A673 (cell line): ENCODE measurements at regions not wholly inside any gene's neighbourhood (a gene's known extent, or its start where the extent isn't known, plus 50 kb on each side); places are given as distances from the start of the nearest gene placed in this dataset.

Experiments used
- BruUV-seq: library from RNA; stranded (reverse); fragments of 400-500 nt; replicated peaks from 2 replicates; lab custom pipeline; 2021; lab: Mats Ljungman, UMichigan
- CTCF ChIA-PET: fragments of 300-600 bp; sonication (Branson Sonifier 250); formaldehyde crosslinking; loops from one replicate; lab custom pipeline; 2022; ENCODE audit warnings: antibody characterized with exemption; lab: Charles Lee
- POLR2A ChIA-PET: fragments of 300-600 bp; sonication (Branson Sonifier 250); formaldehyde crosslinking; loops from one replicate; lab custom pipeline; 2022; ENCODE audit warnings: antibody characterized with exemption; ENCODE audit not compliant: low non-redundant PET; lab: Charles Lee
- DNase-seq: peaks from one replicate; pipeline ENCODE4 v3.0.0-alpha.2; 2015; ENCODE audit warnings: low spot score
- H3K27ac ChIP-seq: fragments of 200-600 bp; sonication (generic); 2 replicates; pipeline ENCODE4 v1.5.1; 2016; ENCODE audit warnings: mixed run types, low read depth, mild to moderate bottlenecking, mixed read lengths, antibody characterized with exemption, low read length; ENCODE audit not compliant: poor library complexity, severe bottlenecking
- H3K27me3 ChIP-seq: fragments of 200-600 bp; sonication (generic); replicated peaks from 2 replicates; pipeline ENCODE4 v1.6.1; 2017; ENCODE audit warnings: mixed run types, low read depth, mild to moderate bottlenecking, mixed read lengths, antibody characterized with exemption, low read length; ENCODE audit not compliant: insufficient read depth, poor library complexity
- H3K36me3 ChIP-seq: fragments of 200-600 bp; sonication (generic); 2 replicates; pipeline ENCODE4 v1.6.1; 2016; ENCODE audit warnings: mixed run types, mild to moderate bottlenecking, mixed read lengths, antibody characterized with exemption, low read length; ENCODE audit not compliant: insufficient read depth, poor library complexity, severe bottlenecking
- H3K4me1 ChIP-seq: fragments of 200-600 bp; sonication (generic); 2 replicates; pipeline ENCODE4 v1.6.1; 2017; ENCODE audit warnings: mixed run types, mild to moderate bottlenecking, mixed read lengths, antibody characterized with exemption, low read length; ENCODE audit not compliant: insufficient read depth, poor library complexity, severe bottlenecking
- H3K4me3 ChIP-seq: fragments of 200-600 bp; sonication (generic); 2 replicates; pipeline ENCODE4 v1.5.1; 2016; ENCODE audit warnings: low read depth, mixed run types, mild to moderate bottlenecking, mixed read lengths, low read length; ENCODE audit not compliant: poor library complexity, severe bottlenecking
- H3K9me3 ChIP-seq: fragments of 200-600 bp; sonication (generic); 2 replicates; pipeline ENCODE4 v1.6.1; 2016; ENCODE audit warnings: mixed run types, low read depth, mild to moderate bottlenecking, mixed read lengths, antibody characterized with exemption, low read length; ENCODE audit not compliant: poor library complexity, severe bottlenecking
- EZH2 ChIP-seq: fragments of 200-600 bp; sonication (generic); IDR thresholded peaks from 2 replicates; pipeline ENCODE4 v1.6.1; 2017; ENCODE audit warnings: borderline replicate concordance, low read depth, mild to moderate bottlenecking, mixed read lengths, antibody characterized with exemption, low read length; ENCODE audit not compliant: poor library complexity, severe bottlenecking
- intact Hi-C: fragments of 100-400 bp; cut with micrococcal nuclease; formaldehyde crosslinking; loops from one replicate; pipeline ENCODE4 v1.10.0; 2022; ENCODE audit not compliant: unreplicated experiment
- TF ChIP-seq, protein P1 (sequence below): fragments of 300-800, 200-600 bp; sonication (generic); conservative IDR thresholded peaks from 2 replicates; pipeline ENCODE4 v1.5.1; 2017; ENCODE audit warnings: low read depth, mild to moderate bottlenecking, antibody characterized with exemption, low read length, moderate library complexity, mixed read lengths

DNA sequence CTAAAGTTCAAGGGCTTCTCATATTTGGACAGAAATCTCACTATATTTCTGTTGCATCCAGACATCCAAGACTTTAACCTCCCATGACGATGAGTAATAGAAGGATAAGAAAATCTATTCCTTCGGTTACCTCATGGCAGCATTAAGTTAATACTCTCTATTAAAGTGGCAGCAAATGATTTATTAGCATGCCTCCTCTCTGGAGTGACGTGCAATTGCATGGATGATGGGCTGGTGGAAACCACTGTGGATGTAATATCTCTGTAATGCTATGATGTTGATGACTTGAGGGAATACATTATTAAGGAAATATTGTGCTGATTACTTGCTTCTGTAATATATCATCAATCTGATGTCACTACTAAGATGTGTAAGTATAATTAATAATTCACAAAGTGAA lies 336.8 kb downstream of the DSEL start:
- ChIA-PET POLR2A (no interaction called here), CTCF (no interaction called here)
- no peak overlapping the region for H3K4me3 ChIP-seq
- H3K9me3 ChIP-seq: no peaks in the 10 kb centered on the region
- BruUV-seq: no TSS peak
- H3K27ac ChIP-seq: no peak overlapping the region
- no peaks in the 10 kb centered on the region for H3K27me3 ChIP-seq
- TF ChIP-seq, protein P1, sequence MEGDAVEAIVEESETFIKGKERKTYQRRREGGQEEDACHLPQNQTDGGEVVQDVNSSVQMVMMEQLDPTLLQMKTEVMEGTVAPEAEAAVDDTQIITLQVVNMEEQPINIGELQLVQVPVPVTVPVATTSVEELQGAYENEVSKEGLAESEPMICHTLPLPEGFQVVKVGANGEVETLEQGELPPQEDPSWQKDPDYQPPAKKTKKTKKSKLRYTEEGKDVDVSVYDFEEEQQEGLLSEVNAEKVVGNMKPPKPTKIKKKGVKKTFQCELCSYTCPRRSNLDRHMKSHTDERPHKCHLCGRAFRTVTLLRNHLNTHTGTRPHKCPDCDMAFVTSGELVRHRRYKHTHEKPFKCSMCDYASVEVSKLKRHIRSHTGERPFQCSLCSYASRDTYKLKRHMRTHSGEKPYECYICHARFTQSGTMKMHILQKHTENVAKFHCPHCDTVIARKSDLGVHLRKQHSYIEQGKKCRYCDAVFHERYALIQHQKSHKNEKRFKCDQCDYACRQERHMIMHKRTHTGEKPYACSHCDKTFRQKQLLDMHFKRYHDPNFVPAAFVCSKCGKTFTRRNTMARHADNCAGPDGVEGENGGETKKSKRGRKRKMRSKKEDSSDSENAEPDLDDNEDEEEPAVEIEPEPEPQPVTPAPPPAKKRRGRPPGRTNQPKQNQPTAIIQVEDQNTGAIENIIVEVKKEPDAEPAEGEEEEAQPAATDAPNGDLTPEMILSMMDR: no peak
- TF ChIP-seq EZH2: no peak
- peak; percentile 12 for DNase-seq
- H3K36me3 ChIP-seq: no peaks in the 10 kb centered on the region
- H3K4me1 ChIP-seq: no peaks in the 10 kb centered on the region
- intact Hi-C loops: no loop called here

DNA sequence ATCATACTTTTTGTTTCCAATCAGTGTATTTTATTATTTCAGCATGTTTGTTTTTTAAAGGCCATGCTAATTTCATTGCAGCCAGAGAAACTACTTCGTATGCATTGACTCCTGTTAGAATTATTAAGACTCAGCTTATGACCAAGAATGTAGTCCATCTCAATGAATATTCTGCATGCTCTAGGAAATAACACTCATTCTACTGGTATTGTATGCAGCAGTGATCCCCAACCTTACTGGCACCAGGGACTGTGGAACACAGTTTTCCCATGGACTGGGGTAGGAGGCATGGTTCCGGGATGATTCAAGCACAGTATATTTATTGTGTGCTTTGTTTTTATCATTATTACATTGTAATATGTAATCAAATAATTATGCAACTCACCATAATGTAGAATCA lies 356.9 kb downstream of the DSEL start:
- Histone ChIP-seq H3K4me1 (no peaks in the 10 kb centered on the region), H3K36me3 (no peaks in the 10 kb centered on the region), H3K4me3 (no peak overlapping the region), H3K9me3 (no peaks in the 10 kb centered on the region), H3K27ac (no peak overlapping the region), H3K27me3 (no peaks in the 10 kb centered on the region)
- no TSS peak for BruUV-seq
- POLR2A ChIA-PET: no interaction called here
- no peak for DNase-seq
- TF ChIP-seq, protein P1: no peak
- no peak for TF ChIP-seq EZH2
- CTCF ChIA-PET: no interaction called here
- intact Hi-C loops: no loop called here

DNA sequence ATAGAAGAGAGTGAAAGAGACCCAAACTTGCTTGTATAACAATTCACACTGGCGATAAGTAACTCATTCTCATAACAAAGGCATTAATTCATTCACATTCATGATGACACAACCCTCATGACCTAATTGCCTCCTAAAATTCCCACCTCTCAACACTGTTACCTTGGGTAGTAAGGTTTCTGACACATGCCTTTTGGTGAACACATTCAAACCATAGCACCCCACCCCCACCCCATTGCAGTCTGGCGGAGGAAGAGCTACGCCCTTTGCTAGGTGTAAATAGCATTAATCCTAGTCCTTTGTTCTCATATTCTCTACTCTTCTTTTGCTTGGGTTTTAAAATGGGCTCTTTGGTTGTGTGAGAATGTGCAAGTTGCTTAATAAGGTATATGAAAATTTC lies 361.5 kb downstream of the DSEL start:
- no peaks in the 10 kb centered on the region for H3K36me3 ChIP-seq
- no peak overlapping the region for H3K4me3 ChIP-seq
- H3K4me1 ChIP-seq: no peaks in the 10 kb centered on the region
- no peaks in the 10 kb centered on the region for H3K9me3 ChIP-seq
- intact Hi-C loops: no loop called here
- no TSS peak for BruUV-seq
- CTCF ChIA-PET: no interaction called here
- DNase-seq: no peak
- no peak for TF ChIP-seq EZH2
- TF ChIP-seq, protein P1: no peak
- H3K27me3 ChIP-seq: no peaks in the 10 kb centered on the region
- POLR2A ChIA-PET: no interaction called here
- H3K27ac ChIP-seq: no peak overlapping the region
